GM19328 (cell line): ENCODE measurements at regions not wholly inside any gene's neighbourhood (a gene's known extent, or its start where the extent isn't known, plus 50 kb on each side); places are given as distances from the start of the nearest gene placed in this dataset.
"Not testable (repeated sequence)": the region's sequence is repeated elsewhere in the genome, so short reads cannot be mapped to it uniquely, and the experiment has no call there.

Experiments
- ATAC-seq: cut with Tn5 transposase; IDR thresholded peaks from one replicate; pipeline ENCODE4 v1.9.1; 2021; ENCODE audit warnings: mild to moderate bottlenecking, moderate library complexity; ENCODE audit not compliant: unreplicated experiment

- ATAC-seq: not testable (repeated sequence)
Observed at GRCh38 chr4:189619441-189620250, 321.0 kb upstream of the FRG1 start.

GRCh38 chr4:189622574-189622973 lies 318.1 kb upstream of the FRG1 start:
- ATAC-seq: not testable (repeated sequence)

GRCh38 chr4:189627041-189627440 lies 313.6 kb upstream of the FRG1 start:
- ATAC-seq: not testable (repeated sequence)

DNA sequence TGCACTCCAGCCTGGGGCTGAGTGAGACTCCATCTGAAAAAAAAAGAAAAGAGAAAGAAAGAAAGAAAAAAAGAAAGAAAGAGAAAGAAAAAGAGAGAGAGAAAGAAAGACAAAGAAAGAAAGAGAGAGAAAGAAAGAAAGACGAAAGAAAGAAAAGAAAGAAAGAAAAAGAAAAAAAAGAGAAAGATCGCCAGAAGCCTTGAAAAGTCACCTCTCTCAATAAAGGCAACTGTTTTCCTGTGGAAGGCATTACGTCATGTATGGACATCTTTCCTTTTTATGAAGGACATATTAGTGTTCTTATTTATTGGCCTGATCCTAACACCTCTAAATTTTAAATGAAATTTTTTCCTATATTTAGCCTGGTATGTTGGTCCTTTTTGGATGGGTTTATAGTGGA lies 310.9 kb upstream of the FRG1 start:
- ATAC-seq: not testable (repeated sequence)

GRCh38 chr4:189630913-189631567 lies 309.6 kb upstream of the FRG1 start:
- not testable (repeated sequence) for ATAC-seq

DNA sequence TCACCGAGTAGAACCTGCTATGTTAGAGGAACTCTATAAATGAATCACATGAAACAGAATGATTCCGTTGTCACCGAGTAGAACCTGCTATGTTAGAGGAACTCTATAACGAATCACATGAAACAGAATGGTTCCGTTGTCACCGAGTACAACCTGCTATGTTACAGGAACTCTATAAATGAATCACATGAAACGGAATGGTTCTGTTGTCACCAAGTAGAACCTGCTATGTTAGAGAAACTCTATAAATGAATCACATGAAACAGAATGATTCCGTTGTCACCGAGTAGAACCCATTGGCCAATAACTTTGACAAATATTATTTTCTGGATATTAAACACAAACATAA lies 309.1 kb upstream of the FRG1 start:
- not testable (repeated sequence) for ATAC-seq

DNA sequence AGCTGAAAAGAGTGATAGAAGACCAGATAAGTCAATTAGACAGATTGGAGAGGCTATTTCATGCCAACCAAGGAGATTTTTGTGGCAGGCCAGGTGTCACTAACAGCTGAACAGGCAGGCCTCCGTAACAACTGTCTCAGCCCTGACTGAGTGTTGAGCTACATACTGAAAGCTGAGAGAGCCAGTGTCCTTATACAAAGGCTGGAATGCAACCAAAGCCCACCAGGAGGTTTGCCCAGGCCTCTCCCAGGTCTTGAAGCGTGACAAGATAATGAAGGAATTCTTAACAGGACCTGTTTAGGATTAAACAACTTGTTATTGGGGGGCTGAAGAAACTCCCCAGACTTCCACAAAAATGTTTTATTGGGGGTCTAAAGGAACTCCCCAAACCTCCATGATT lies 290.2 kb upstream of the FRG1 start:
- not testable (repeated sequence) for ATAC-seq

GRCh38 chr4:189653130-189653653 lies 287.5 kb upstream of the FRG1 start:
- not testable (repeated sequence) for ATAC-seq

- ATAC-seq: not testable (repeated sequence)
Observed at GRCh38 chr4:189653983-189654382, 286.7 kb upstream of the FRG1 start.

DNA sequence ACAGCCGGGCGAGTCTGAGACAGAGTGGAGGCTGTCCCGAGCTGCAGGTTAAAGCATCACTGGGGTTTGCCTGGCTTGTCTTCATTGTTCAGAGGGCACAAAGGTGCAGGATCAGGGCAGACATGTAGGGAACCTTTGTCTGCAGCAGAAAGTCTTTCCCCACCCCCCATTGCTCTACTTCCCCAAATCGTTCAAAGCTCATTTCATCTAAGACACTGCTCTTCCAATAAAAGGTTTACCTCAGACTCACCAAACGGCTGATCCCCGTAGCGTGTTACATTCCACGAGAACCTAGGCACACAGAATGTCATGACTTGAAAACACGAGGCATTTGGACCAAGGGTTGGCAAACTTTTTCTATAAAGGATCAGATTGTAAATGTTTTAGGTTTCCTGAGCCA lies 286.3 kb upstream of the FRG1 start:
- ATAC-seq: not testable (repeated sequence)

DNA sequence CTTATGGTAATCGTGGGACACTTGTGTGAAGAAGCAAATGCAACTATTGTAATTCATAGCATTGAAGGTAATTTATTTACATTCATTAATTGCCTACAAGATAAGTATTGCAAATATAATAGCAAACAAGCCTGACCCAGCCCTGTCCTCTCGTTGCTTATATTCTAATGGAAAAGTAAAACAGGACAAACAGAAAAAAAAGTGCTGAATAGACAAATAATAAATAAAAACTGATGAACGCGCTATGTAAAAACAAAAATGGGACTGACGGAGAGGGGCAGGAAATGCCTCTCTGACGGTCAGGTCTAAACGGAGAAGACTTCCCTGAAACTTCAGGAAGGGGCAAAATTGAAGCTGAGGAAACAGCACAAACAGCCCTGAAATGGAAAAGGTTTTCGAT lies 284.9 kb upstream of the FRG1 start:
- ATAC-seq: not testable (repeated sequence)

DNA sequence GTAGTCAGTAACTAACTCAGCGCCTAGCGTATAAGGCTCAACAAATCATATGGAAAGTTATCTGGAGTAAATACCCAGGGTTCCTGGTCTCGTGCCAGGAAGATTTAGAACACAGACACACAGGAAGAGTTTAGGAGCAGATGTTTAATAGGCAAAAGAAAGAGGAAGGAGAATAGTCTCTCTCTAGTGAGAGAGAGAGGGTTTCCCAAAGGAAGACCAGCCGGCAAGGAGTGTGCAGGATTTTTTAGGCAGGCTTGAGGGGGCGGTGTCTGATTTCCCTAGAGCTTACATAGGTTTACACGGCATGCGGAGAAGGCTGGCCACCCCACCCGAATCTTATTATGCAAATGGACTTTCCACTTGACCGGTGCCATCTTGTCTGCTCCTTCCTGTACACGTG lies 284.0 kb upstream of the FRG1 start:
- no peak for ATAC-seq

GRCh38 chr4:189658259-189658658 lies 282.4 kb upstream of the FRG1 start:
- ATAC-seq: not testable (repeated sequence)

GRCh38 chr4:189658831-189659230 lies 281.8 kb upstream of the FRG1 start:
- not testable (repeated sequence) for ATAC-seq

GRCh38 chr4:189659287-189659686 lies 281.4 kb upstream of the FRG1 start:
- no peak for ATAC-seq

- ATAC-seq: no peak
Observed at GRCh38 chr4:189660722-189661360, 279.8 kb upstream of the FRG1 start.

DNA sequence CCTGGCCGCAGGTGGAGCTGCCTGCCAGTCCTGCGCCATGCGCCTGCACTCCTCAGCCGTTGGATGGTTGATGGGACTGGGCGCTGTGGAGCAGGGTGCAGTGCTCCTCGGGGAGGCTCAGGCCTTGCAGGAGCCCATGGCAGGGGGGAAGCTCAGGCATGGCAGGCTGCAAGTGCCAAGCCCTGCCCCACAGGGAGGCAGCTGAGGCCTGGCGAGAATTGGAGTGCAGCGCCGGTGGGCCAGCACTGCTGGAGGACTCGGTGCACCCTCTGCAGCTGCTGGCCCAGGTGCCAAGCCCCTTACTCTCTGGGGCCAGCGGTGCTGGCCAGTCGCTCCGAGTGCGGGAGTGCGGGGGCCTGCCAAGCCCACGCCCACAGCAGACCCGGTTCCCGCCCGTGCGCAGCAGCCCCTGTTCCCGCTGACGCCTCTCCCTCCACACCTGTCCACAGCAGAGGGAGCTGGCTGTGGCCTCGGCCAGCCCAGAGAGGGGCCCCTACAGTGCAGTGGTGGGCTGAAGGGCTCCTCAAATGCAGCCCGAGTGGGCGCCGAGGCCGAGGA lies 275.9 kb upstream of the FRG1 start:
- no peak for ATAC-seq

GRCh38 chr4:189665712-189666305 lies 274.9 kb upstream of the FRG1 start:
- not testable (repeated sequence) for ATAC-seq

DNA sequence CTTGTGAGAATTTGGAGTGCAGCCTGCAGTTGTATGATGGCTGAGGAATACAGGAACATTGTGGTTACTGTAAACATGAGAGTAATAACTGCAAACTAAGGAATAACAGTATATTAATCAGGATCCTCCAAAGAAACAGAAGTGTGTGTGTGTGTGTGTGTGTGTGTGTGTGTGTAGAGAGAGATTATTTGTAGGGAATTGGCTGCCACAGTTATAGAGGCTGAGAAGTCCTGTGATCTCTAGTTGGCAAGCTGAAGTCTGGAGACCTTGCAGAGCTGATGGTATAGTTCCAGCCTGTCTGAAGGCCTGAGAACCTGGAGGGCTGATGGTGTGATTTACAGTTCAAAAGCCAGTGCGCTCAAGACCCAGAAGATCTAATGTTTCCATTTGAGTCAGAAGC lies 273.3 kb upstream of the FRG1 start:
- ATAC-seq: not testable (repeated sequence)

GRCh38 chr4:189697675-189698245 lies 242.9 kb upstream of the FRG1 start:
- ATAC-seq: not testable (repeated sequence)
